ENCODE measurements at regions not wholly inside any gene's neighbourhood (a gene's known extent, or its start where the extent isn't known, plus 50 kb on each side); places are given as distances from the start of the nearest gene placed in this dataset.

- TF ChIP-seq, protein P1, sequence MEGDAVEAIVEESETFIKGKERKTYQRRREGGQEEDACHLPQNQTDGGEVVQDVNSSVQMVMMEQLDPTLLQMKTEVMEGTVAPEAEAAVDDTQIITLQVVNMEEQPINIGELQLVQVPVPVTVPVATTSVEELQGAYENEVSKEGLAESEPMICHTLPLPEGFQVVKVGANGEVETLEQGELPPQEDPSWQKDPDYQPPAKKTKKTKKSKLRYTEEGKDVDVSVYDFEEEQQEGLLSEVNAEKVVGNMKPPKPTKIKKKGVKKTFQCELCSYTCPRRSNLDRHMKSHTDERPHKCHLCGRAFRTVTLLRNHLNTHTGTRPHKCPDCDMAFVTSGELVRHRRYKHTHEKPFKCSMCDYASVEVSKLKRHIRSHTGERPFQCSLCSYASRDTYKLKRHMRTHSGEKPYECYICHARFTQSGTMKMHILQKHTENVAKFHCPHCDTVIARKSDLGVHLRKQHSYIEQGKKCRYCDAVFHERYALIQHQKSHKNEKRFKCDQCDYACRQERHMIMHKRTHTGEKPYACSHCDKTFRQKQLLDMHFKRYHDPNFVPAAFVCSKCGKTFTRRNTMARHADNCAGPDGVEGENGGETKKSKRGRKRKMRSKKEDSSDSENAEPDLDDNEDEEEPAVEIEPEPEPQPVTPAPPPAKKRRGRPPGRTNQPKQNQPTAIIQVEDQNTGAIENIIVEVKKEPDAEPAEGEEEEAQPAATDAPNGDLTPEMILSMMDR (conservative IDR thresholded peaks at IDR 0.05): no peak
- TF ChIP-seq EZH2 (IDR thresholded peaks at IDR 0.05; ENCODE audit: low read depth): no peak
Observed at GRCh38 chr4:14853176-14853943, 148.9 kb upstream of the CPEB2 start.
